Suprapubic skin (tissue), 4 donors: ENCODE measurements at regions not wholly inside any gene's neighbourhood (a gene's known extent, or its start where the extent isn't known, plus 50 kb on each side); places are given as distances from the start of the nearest gene placed in this dataset.

ENCODE experiments used
- DNase-seq, 2 donors: peaks; one replicate each; pipeline ENCODE4 v3.0.0-alpha.2; 2019; ENCODE audit warnings: low spot score in 2 of 2
- H3K27ac ChIP-seq: fragments of 200-600 bp; sonication (generic); one replicate; pipeline ENCODE4 v1.5.1; 2019
- H3K27me3 ChIP-seq: fragments of 200-600 bp; sonication (generic); one replicate; pipeline ENCODE4 v1.5.1; 2019
- H3K36me3 ChIP-seq: fragments of 200-600 bp; sonication (generic); one replicate; pipeline ENCODE4 v1.5.1; 2019
- H3K4me1 ChIP-seq: fragments of 200-600 bp; sonication (generic); one replicate; pipeline ENCODE4 v1.5.1; 2019
- H3K4me3 ChIP-seq: fragments of 200-600 bp; sonication (generic); one replicate; pipeline ENCODE4 v1.5.1; 2019; ENCODE audit warnings: mild to moderate bottlenecking
- H3K9me3 ChIP-seq: fragments of 200-600 bp; sonication (generic); one replicate; pipeline ENCODE4 v1.5.1; 2019
- CTCF ChIP-seq, 2 donors: fragments of 200-600 bp in 1 of 2; fragments of 450-650 bp in 1 of 2; sonication (generic) in 1 of 2; IDR thresholded peaks; one replicate each; pipeline ENCODE4 v1.5.1; 2016 to 2019; ENCODE audit warnings: antibody characterized with exemption in 2 of 2, mild to moderate bottlenecking in 1 of 2, moderate library complexity in 1 of 2
- EP300 ChIP-seq: sonication (generic); formaldehyde crosslinking; IDR thresholded peaks from one replicate; pipeline ENCODE4 v1.6.1; 2017; ENCODE audit warnings: antibody characterized with exemption
- POLR2A ChIP-seq, 2 donors: fragments of 450-650 bp; IDR thresholded peaks; one replicate each; pipeline ENCODE4 v1.6.1; 2017; ENCODE audit warnings: antibody characterized with exemption in 2 of 2, mild to moderate bottlenecking in 2 of 2, moderate library complexity in 2 of 2
- POLR2AphosphoS5 ChIP-seq, 3 donors: sonication (generic); formaldehyde crosslinking; IDR thresholded peaks; one replicate each; pipeline ENCODE4 v1.6.1; 2017; ENCODE audit warnings: antibody characterized with exemption in 3 of 3
- WGBS: methylation state at CpG from one replicate; pipeline ENCODE4 v1.1.5; 2018; 5-methylcytosine and 5-hydroxymethylcytosine counted together

- no peak overlapping the region for H3K27ac ChIP-seq
- WGBS = 68% methylated on average over 3 of the region's 3 CpGs
- peaks cover 15% of the 10 kb centered on the region for H3K27me3 ChIP-seq
- TF ChIP-seq EP300 = no peak
- TF ChIP-seq POLR2A (IDR thresholded peaks at IDR 0.05) = no peak
- TF ChIP-seq CTCF (IDR thresholded peaks at IDR 0.05) = no peak
- TF ChIP-seq POLR2AphosphoS5 (IDR thresholded peaks at IDR 0.05) = no peak
- no peaks in the 10 kb centered on the region for H3K36me3 ChIP-seq
- no peaks in the 10 kb centered on the region for H3K9me3 ChIP-seq
- DNase-seq = no peak
- H3K4me3 ChIP-seq = no peak overlapping the region
- H3K4me1 ChIP-seq = no peaks in the 10 kb centered on the region
Measured at GRCh38 chr7:26562841-26563240, 271.2 kb downstream of the SNX10 start.

GRCh38 chr7:26563406-26563805 lies 271.7 kb downstream of the SNX10 start:
- Histone ChIP-seq H3K27ac (no peak overlapping the region), H3K4me1 (no peaks in the 10 kb centered on the region), H3K9me3 (no peaks in the 10 kb centered on the region), H3K36me3 (no peaks in the 10 kb centered on the region), H3K4me3 (no peak overlapping the region), H3K27me3 (peaks cover 15% of the 10 kb centered on the region)
- no peak for DNase-seq
- WGBS = 96% methylated on average over 1 of the region's 1 CpG
- TF ChIP-seq CTCF (IDR thresholded peaks at IDR 0.05) (no peak), POLR2AphosphoS5 (IDR thresholded peaks at IDR 0.05) (no peak), EP300 (no peak), POLR2A (IDR thresholded peaks at IDR 0.05) (no peak)

- H3K4me1 ChIP-seq = no peaks in the 10 kb centered on the region
- no peak overlapping the region for H3K27ac ChIP-seq
- no peaks in the 10 kb centered on the region for H3K36me3 ChIP-seq
- DNase-seq = no peak
- H3K27me3 ChIP-seq = peaks cover 9% of the 10 kb centered on the region
- no peak for TF ChIP-seq POLR2A (IDR thresholded peaks at IDR 0.05)
- no peak for TF ChIP-seq EP300
- TF ChIP-seq POLR2AphosphoS5 (IDR thresholded peaks at IDR 0.05) = no peak
- no peak for TF ChIP-seq CTCF (IDR thresholded peaks at IDR 0.05)
- H3K4me3 ChIP-seq = no peak overlapping the region
- WGBS = 67% methylated on average over 4 of the region's 4 CpGs
- no peaks in the 10 kb centered on the region for H3K9me3 ChIP-seq
Measured at GRCh38 chr7:26567266-26567665, 275.6 kb downstream of the SNX10 start.

- Histone ChIP-seq H3K4me3 (no peak overlapping the region), H3K36me3 (no peaks in the 10 kb centered on the region), H3K4me1 (no peaks in the 10 kb centered on the region), H3K9me3 (no peaks in the 10 kb centered on the region), H3K27me3 (no peaks in the 10 kb centered on the region), H3K27ac (no peak overlapping the region)
- 59% methylated on average over 6 of the region's 6 CpGs for WGBS
- no peak for DNase-seq
- TF ChIP-seq POLR2A (IDR thresholded peaks at IDR 0.05) (no peak), POLR2AphosphoS5 (IDR thresholded peaks at IDR 0.05) (no peak), EP300 (no peak), CTCF (IDR thresholded peaks at IDR 0.05) (no peak)
Measured at GRCh38 chr7:26574476-26574875, 282.8 kb downstream of the SNX10 start.

GRCh38 chr7:26580064-26580591 lies 284.3 kb downstream of the SKAP2 start:
- no peak overlapping the region for H3K27ac ChIP-seq
- H3K9me3 ChIP-seq = no peaks in the 10 kb centered on the region
- H3K4me1 ChIP-seq = no peaks in the 10 kb centered on the region
- TF ChIP-seq EP300 (no peak), POLR2AphosphoS5 (IDR thresholded peaks at IDR 0.05) (no peak), CTCF (IDR thresholded peaks at IDR 0.05) (no peak), POLR2A (IDR thresholded peaks at IDR 0.05) (no peak)
- H3K4me3 ChIP-seq = no peak overlapping the region
- no peak for DNase-seq
- no peaks in the 10 kb centered on the region for H3K36me3 ChIP-seq
- 88% methylated on average over 4 of the region's 4 CpGs for WGBS
- no peaks in the 10 kb centered on the region for H3K27me3 ChIP-seq
